ENCODE measurements at regions not wholly inside any gene's neighbourhood (a gene's known extent, or its start where the extent isn't known, plus 50 kb on each side); places are given as distances from the start of the nearest gene placed in this dataset.
"Not testable (repeated sequence)": the region's sequence is repeated elsewhere in the genome, so short reads cannot be mapped to it uniquely, and the experiment has no call there.

GRCh38 chr5:120817044-120817985, 353.2 kb downstream of the PRR16 start:
- DNase-seq, result no peak

DNA sequence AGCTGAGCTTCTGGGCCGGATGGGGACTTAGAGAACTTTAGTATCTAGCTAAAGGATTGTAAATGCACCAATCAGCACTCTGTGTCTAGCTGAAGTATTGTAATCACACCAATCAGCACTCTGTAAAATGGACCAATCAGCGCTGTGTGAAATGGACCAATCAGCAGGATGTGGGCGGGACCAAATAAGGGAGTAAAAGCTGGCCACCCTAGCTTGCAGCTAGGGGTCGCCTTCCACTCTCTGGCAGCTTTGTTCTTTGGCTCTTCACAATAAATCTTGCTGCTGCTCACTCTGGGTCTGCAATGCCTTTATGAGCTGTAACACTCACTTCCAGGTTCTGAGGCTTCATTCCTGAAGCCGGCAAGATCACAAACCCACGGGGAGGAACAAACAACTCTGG, 354.0 kb downstream of the PRR16 start:
- no peak for DNase-seq

DNA sequence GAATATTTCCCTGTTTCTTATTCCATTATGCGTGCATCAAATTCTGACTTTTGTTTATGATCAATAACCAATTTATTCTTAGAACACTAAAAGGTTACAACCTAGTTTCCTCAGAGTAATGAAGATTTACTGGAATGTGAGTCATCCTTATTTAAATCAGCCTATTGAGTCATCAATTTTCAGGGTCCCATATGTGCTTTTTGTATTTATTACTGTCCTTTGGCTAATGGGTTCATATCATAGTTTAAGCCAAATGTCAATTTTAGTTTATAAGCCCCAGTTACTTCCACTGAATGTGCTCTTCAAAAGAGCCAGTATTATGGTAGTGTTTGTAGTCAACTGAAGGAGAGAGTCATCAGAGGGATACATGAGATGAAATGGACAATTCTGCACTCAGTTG, 359.2 kb downstream of the PRR16 start:
- no peak for DNase-seq

- DNase-seq, result not testable (repeated sequence)
These were observed 367.5 kb downstream of the PRR16 start for GRCh38 chr5:120831646-120832045.

DNA sequence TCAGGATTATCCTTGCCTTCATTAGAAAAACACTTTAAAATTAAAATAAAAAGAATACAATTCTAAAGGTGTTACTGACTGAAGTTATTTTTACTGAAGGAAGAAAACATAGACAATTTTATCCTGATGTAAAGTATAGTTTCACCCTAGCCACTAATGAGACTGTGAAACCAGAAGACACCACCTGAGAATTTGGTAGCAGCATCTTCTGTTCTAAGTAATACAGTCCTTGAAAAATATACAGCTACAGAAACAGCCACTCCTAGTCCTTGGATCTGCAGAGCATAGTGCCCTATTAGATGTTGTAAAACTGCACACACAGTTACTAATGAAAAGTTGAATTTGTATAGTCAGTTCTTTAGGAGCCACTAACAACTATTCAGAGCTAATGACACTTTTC, 377.7 kb downstream of the PRR16 start:
- no peak for DNase-seq

- no peak for DNase-seq
These were observed 379.4 kb downstream of the PRR16 start for GRCh38 chr5:120843390-120843980.

GRCh38 chr5:120848883-120849282, 384.8 kb downstream of the PRR16 start:
- no peak for DNase-seq

DNA sequence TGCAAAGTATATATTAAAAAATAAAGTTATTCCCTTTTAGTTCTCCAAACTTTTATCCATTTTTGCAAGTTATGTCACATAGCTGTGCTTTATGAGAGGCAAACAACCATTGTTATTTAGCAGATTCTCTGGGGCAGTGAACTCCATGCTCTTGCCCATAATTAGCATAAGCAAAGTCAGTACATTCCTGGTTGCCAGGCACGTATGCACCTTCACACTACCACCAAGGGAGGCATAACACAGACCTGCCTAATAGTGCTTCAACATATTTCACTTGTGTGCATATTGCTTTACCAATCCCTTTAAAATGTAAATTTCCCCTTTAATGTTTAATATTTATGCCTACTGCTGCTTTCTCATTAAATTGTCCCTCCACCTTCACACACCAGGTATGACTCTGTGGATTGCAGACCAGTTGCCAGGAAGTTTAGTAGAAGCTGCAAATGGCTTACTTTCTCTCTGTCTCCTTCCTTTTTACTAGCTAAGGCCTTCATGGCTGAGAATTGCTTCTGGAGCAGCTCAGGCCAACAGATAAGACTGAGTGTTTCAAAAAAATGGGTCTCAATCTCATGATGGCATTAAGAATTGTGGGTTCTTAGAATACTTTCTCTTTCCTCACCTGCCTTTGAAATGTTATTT, 388.2 kb downstream of the PRR16 start:
- no peak for DNase-seq

DNA sequence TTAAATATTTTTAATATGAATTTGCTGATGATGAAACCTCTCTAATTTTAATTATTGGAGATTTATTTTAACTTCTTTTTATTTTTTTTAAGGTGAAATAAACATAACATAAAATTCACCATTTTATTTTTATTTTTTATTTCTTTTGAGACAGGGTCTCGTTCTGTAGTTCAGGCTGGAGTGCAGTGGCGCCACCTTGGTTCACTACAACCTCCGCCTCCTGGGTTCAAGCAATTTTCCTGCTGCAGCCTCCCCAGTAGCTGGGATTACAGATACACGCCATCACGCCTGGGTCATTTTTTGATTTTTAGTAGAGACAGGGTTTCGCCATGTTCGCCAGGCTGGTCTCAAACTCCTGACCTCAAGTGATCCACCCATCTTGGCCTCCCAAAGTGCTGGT, 402.9 kb downstream of the PRR16 start:
- no peak for DNase-seq

DNA sequence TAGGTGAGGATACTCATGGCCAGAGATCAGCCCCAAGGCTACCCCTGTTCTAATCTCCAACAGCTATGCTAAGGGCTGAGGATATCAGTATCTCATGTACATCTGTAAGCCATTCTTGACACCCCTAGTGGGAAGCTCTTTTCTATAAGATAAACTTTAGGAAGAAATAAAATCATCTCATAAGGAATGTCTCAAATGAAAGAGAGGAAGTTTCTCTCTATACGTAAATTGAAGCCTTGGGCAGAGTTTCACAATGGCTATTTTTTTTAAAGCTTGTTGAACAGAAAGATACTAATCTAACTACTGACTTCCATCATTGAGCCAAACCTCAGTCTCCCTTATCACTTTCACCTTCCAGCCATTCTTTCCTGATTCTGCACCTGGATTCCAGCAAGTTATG, 405.7 kb downstream of the PRR16 start:
- no peak for DNase-seq

DNA sequence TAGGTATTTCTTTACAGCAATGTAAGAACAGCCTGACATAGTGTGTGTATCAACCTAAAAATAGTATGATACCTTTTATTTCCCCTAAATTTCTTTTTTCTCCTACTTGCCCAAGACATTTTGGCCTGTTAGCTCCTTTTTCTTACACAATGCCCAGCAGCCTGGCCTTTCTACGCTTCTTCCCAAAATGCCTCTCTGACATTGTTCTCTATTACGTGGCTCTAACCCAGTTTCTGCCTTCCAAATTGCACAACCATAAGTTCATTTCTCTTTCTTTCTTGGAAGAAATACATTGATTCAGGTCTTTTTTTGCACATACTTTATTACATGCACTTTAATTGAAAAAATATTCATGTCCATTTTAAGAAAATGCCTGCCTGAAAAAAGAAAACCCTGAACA, 408.2 kb downstream of the PRR16 start:
- no peak for DNase-seq

DNA sequence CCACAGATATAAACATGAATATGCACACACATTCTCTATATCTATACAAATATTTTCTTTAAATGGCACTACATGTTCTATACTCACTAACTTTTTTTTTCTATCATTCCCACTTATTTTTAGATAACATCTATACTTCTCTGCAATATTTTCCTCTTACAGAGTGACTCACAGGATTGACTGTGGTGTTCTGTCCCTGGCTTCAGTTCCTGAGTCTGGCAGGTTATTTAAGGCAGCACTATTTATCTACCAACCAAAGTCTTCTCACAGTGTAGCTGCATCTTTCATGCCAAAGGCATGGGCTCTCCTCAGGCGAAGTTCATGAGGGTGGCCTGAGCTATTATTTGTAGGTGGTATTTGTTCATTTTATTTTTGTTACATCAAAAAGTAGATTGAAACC, 409.0 kb downstream of the PRR16 start:
- no peak for DNase-seq

DNA sequence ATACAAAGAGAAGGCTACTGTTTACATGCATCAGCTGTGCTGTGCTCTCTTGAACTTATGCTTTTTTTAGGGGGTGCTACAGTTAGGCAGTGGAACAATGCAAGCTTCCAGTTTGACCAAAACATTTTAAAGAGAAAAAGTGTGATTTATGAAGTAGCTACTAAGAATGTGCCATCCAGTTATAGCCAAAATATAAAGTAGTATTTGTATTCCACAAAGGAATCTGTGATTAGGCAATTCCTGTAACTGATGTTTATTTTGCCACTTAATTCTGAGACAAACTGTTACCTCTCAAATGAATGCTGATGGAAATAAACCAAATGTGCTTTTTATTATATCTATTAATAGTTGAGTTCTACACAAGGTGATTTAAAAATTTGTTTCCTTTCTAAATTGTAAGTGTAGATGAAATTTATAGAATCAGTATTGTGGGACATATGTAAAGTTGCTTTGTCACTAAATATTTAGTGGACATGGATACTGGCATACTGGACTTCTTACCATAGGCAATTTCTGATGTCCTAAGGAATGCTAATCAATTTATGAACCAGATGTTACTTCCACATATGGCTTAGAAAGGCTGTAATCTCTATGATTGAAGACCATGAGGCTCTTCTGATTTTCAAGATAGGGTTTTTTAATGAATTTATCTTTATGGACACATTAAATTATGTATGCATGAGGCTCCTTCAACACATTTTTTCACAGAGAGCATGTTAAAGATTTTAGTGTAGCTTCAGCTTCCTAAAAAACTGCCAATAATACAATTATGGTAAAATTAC, 410.2 kb downstream of the PRR16 start:
- DNase-seq, result no peak

- no peak for DNase-seq
These were observed 418.1 kb downstream of the PRR16 start for GRCh38 chr5:120882038-120882775.

GRCh38 chr5:120886351-120886860, 422.3 kb downstream of the PRR16 start:
- no peak for DNase-seq

- DNase-seq, result no peak
These were observed 431.6 kb downstream of the PRR16 start for GRCh38 chr5:120895660-120896059.

GRCh38 chr5:120901199-120901598, 437.1 kb downstream of the PRR16 start:
- no peak for DNase-seq

GRCh38 chr5:120907953-120908352, 443.9 kb downstream of the PRR16 start:
- no peak for DNase-seq

- DNase-seq, result no peak
These were observed 446.5 kb downstream of the PRR16 start for GRCh38 chr5:120910629-120911028.

DNA sequence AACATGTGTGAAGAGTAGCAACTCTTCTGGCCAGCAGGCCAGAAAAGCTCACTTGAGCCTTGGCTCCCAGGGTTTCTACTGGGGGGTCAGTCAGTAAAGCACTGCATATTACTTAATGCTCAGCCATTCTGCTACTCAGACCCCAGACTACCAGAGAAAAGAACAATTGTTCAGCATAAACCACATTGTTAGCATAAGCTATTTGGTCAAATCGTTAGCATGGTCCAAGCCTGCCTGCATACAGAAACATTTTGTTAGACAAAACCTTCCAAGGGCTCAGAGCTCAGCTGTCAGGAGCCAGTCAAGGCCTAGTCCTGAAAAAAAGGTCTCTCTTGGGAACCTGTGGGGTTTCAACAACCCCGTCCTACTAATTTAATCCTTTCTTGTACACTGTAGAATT, 449.3 kb downstream of the PRR16 start:
- no peak for DNase-seq

All from amygdala (tissue), 56 donors.